Ovary (tissue), 7 donors: ENCODE measurements at regions not wholly inside any gene's neighbourhood (a gene's known extent, or its start where the extent isn't known, plus 50 kb on each side); places are given as distances from the start of the nearest gene placed in this dataset.
"Not testable (repeated sequence)": the region's sequence is repeated elsewhere in the genome, so short reads cannot be mapped to it uniquely, and the experiment has no call there.

Source experiments
- DNase-seq, 5 donors: peaks; one replicate each; pipeline ENCODE4 v3.0.0-alpha.2; 2019 to 2020
- H3K27ac ChIP-seq, 2 donors: fragments of 200-600 bp; one replicate each; pipeline versions ENCODE4 v1.5.1 to v1.8.0; 2019 to 2022
- H3K27me3 ChIP-seq: fragments of 200-600 bp; one replicate; pipeline ENCODE4 v1.8.0; 2022
- H3K36me3 ChIP-seq: fragments of 200-600 bp; sonication (generic); one replicate; pipeline ENCODE4 v1.5.1; 2019
- H3K4me1 ChIP-seq: one replicate; pipeline ENCODE4 v1.8.1; 2013; ENCODE audit warnings: mild to moderate bottlenecking, moderate library complexity; ENCODE audit not compliant: insufficient read depth
- H3K4me3 ChIP-seq: fragments of 200-600 bp; sonication (generic); one replicate; pipeline ENCODE4 v1.5.1; 2017
- H3K9me3 ChIP-seq, 2 donors: fragments of 200-600 bp in 1 of 2; sonication (generic) in 1 of 2; one replicate each; pipeline versions ENCODE4 v1.5.1 to v1.8.1; 2013 to 2019; ENCODE audit warnings: mild to moderate bottlenecking in 1 of 2, moderate library complexity in 1 of 2
- EP300 ChIP-seq: sonication (generic); formaldehyde crosslinking; IDR thresholded peaks from one replicate; pipeline ENCODE4 v1.6.1; 2017; ENCODE audit warnings: antibody characterized with exemption
- POLR2A ChIP-seq: fragments of 450-650 bp; IDR thresholded peaks from one replicate; pipeline ENCODE4 v1.6.1; 2017; ENCODE audit warnings: antibody characterized with exemption, mild to moderate bottlenecking, moderate library complexity
- WGBS, 3 donors: extraction: QIAGEN DNeasy Blood & Tissue Kit in 1 of 3; methylation state at CpG; one replicate each; pipeline versions ENCODE4 v1.1.5 to v1.1.7; 2013 to 2017; 5-methylcytosine and 5-hydroxymethylcytosine counted together
- intact Hi-C, 4 donors: fragments of 100-400 bp; cut with DNase I; formaldehyde crosslinking; loops; one replicate each; pipeline versions ENCODE4 v1.11.0 to v1.15.1; 2022 to 2023
- TF ChIP-seq, protein P1 (sequence below), 3 donors: fragments of 450-650 bp in 2 of 3; fragments of 200-600 bp in 1 of 3; IDR thresholded peaks; one replicate each; pipeline versions ENCODE4 v1.5.1 to v1.8.0; 2016 to 2022; ENCODE audit warnings: antibody characterized with exemption in 3 of 3, mild to moderate bottlenecking in 1 of 3
- donor health status: DM: no; HTN: no; CAD: no; lungs with moderate emphysema.
- donor health status: DM: no; HTN: no; CAD: no.
- donor health status: Bipolar disorder and iron deficiency.
- donor health status: DM: no; HTN: no; CAD: no.
- donor health status: DM: yes; HTN: yes; CAD: no.

- no peaks in the 10 kb centered on the region for H3K36me3 ChIP-seq
- 64 to 70% (median 67%) methylated on average over 4 of the region's 4 CpGs for WGBS, 3 donors
These were observed 125.4 kb upstream of the DAB1 start for GRCh38 chr1:57549300-57549699.

GRCh38 chr1:57546549-57547330 is 122.9 kb upstream of the DAB1 start:
- TF ChIP-seq, protein P1, sequence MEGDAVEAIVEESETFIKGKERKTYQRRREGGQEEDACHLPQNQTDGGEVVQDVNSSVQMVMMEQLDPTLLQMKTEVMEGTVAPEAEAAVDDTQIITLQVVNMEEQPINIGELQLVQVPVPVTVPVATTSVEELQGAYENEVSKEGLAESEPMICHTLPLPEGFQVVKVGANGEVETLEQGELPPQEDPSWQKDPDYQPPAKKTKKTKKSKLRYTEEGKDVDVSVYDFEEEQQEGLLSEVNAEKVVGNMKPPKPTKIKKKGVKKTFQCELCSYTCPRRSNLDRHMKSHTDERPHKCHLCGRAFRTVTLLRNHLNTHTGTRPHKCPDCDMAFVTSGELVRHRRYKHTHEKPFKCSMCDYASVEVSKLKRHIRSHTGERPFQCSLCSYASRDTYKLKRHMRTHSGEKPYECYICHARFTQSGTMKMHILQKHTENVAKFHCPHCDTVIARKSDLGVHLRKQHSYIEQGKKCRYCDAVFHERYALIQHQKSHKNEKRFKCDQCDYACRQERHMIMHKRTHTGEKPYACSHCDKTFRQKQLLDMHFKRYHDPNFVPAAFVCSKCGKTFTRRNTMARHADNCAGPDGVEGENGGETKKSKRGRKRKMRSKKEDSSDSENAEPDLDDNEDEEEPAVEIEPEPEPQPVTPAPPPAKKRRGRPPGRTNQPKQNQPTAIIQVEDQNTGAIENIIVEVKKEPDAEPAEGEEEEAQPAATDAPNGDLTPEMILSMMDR (IDR thresholded peaks at IDR 0.05): no peak
- TF ChIP-seq EP300 (no peak), POLR2A (no peak)
- 69 to 74% (median 71%) methylated on average over 5 of the region's 5 CpGs for WGBS, 3 donors
- no peak for DNase-seq
- Histone ChIP-seq H3K27me3 (no peaks in the 10 kb centered on the region), H3K9me3 (no peaks in the 10 kb centered on the region), H3K36me3 (no peaks in the 10 kb centered on the region), H3K4me3 (no peak overlapping the region), H3K4me1 (no peaks in the 10 kb centered on the region), H3K27ac (no peak overlapping the region)
- intact Hi-C loops: no loop called here

More at GRCh38 chr1:57549300-57549699, 125.4 kb upstream of the DAB1 start:
- no peak for DNase-seq
- Histone ChIP-seq H3K27ac (no peak overlapping the region), H3K4me1 (no peaks in the 10 kb centered on the region), H3K9me3 (no peaks in the 10 kb centered on the region), H3K27me3 (no peaks in the 10 kb centered on the region), H3K4me3 (no peak overlapping the region)
- intact Hi-C loops: no loop called here
- TF ChIP-seq EP300 (no peak), POLR2A (no peak)

DNA sequence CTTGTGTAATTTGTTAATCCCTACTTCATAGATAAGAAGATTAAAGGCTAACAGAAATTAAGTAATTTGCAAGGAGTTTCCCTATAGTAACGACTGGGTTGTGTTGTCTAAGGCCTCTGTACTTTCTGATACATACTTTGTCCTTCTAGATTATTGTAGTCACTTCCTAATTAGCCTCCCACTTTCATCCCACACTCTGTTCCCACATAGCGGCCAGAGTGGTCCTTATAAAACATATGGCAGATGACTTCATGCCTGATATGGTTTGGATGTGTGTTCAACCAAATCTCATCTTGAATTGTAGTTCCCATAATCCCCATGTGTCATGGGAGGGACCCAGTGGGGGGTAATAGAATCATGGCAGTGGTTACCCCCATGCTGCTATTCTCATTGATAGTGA is 120.5 kb upstream of the DAB1 start:
- TF ChIP-seq EP300 (no peak), POLR2A (no peak)
- TF ChIP-seq, protein P1 (IDR thresholded peaks at IDR 0.05): no peak
- Histone ChIP-seq H3K4me1 (no peaks in the 10 kb centered on the region), H3K36me3 (no peaks in the 10 kb centered on the region), H3K9me3 (no peaks in the 10 kb centered on the region), H3K4me3 (no peak overlapping the region), H3K27ac (no peak overlapping the region), H3K27me3 (no peaks in the 10 kb centered on the region)
- intact Hi-C loops: no loop called here
- DNase-seq: no peak
- 13 to 23% (median 14%) methylated on average over 2 of the region's 2 CpGs for WGBS, 3 donors

- intact Hi-C loops: no loop called here
- no peak overlapping the region for H3K27ac ChIP-seq
- TF ChIP-seq POLR2A (no peak), EP300 (no peak)
- TF ChIP-seq, protein P1 (IDR thresholded peaks at IDR 0.05): no peak
- H3K36me3 ChIP-seq: no peaks in the 10 kb centered on the region
- no peak for DNase-seq
- no peak overlapping the region for H3K4me3 ChIP-seq
- no peaks in the 10 kb centered on the region for H3K27me3 ChIP-seq
- H3K9me3 ChIP-seq: no peaks in the 10 kb centered on the region
- WGBS, 3 donors: 68 to 94% (median 84%) methylated on average over 5 of the region's 5 CpGs
- no peaks in the 10 kb centered on the region for H3K4me1 ChIP-seq
These were observed 113.0 kb upstream of the DAB1 start for GRCh38 chr1:57536749-57537423.

DNA sequence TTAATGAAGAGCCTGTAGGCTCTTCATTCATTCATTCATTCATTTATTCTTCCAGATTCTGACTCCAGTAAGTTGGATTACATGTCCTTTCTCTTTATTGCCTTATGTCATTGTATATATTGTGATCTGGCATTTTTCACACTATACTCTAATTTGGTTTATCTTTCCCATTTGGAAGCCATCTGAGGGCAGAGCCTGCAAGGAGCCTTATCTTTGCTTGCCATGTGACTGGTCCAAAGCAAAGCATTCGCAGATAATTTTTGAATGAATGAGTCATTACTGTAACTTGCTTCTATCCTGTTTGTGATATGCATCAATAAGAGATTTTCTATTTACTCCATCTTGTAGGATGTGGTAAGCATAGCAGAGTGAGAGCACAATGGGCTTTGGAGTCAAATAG is 108.4 kb upstream of the DAB1 start:
- 80 to 89% (median 86%) methylated on average over 1 of the region's 1 CpG for WGBS, 3 donors
- no peaks in the 10 kb centered on the region for H3K9me3 ChIP-seq
- no peak overlapping the region for H3K4me3 ChIP-seq
- TF ChIP-seq, protein P1 (IDR thresholded peaks at IDR 0.05): no peak
- no peak for TF ChIP-seq EP300
- no peak for TF ChIP-seq POLR2A
- no peaks in the 10 kb centered on the region for H3K4me1 ChIP-seq
- no peaks in the 10 kb centered on the region for H3K27me3 ChIP-seq
- no peak for DNase-seq
- intact Hi-C loops: no loop called here
- H3K36me3 ChIP-seq: no peaks in the 10 kb centered on the region
- H3K27ac ChIP-seq: no peak overlapping the region

- DNase-seq, intact Hi-C loops, H3K4me1 ChIP-seq, H3K4me3 ChIP-seq, H3K36me3 ChIP-seq, H3K9me3 ChIP-seq, H3K27me3 ChIP-seq, H3K27ac ChIP-seq: not testable (repeated sequence)
- 68 to 76% (median 70%) methylated on average over 2 of the region's 2 CpGs for WGBS, 3 donors
These were observed 107.0 kb upstream of the DAB1 start for GRCh38 chr1:57530911-57531260.
